Kidney epithelial cell (primary cell): ENCODE measurements at regions not wholly inside any gene's neighbourhood (a gene's known extent, or its start where the extent isn't known, plus 50 kb on each side); places are given as distances from the start of the nearest gene placed in this dataset.

Source experiments
- DNase-seq: peaks from one replicate; pipeline ENCODE4 v3.0.0-alpha.2; 2010; ENCODE audit warnings: low read depth
- H3K27me3 ChIP-seq: 2 replicates; pipeline ENCODE4 v1.6.0; 2011; ENCODE audit warnings: low read length; ENCODE audit not compliant: control insufficient read depth, insufficient read depth
- H3K36me3 ChIP-seq: 2 replicates; pipeline ENCODE4 v1.5.1; 2011; ENCODE audit warnings: low read length; ENCODE audit not compliant: control insufficient read depth, insufficient read depth
- H3K4me3 ChIP-seq: 2 replicates; pipeline ENCODE4 v1.5.1; 2011; ENCODE audit warnings: low read depth, mild to moderate bottlenecking, control low read depth, low read length
- TF ChIP-seq, protein P1 (sequence below): IDR thresholded peaks from 2 replicates; pipeline ENCODE4 v1.5.1; 2011; ENCODE audit warnings: mild to moderate bottlenecking, moderate library complexity, low read length, control low read depth, inconsistent platforms; ENCODE audit not compliant: insufficient read depth, poor library complexity, severe bottlenecking

DNA sequence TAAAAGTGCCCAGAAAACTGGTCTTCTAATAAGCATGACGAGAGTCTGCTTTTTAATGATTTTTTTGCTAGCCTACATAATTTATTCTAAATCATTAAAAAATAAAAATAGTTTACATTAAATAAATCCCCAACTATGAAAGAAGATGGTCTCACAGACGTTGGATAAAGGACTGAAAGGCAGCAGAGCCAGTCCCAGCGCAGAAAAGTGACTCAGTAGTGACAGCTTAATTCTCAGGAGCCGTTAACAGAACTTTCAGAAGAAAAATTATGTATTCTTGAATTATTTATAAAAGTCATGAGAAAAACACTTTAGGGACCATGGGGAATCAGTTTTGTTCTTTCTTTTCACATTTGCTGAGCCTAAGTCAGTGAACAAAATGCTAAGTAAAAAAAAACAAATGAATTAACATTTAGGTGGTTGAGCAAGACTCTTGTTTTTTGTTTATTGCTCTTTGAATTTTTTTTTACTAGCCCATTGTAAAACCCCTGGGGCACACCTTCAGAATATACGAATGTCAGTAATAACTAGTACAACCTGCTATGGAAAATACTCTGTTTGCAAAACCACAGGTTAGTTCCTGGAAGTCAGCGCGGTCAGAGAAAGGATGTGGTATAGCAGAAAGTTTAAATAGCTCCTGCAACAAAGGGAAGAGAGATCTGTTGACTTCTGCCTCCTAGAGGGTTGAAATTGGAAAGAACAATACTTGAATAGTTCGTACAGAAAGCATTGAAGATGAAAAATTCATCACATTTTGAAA, 50.4 kb upstream of the CCDC160 start:
- no peaks in the 10 kb centered on the region for H3K27me3 ChIP-seq
- no peak overlapping the region for H3K4me3 ChIP-seq
- no peaks in the 10 kb centered on the region for H3K36me3 ChIP-seq
- TF ChIP-seq, protein P1, sequence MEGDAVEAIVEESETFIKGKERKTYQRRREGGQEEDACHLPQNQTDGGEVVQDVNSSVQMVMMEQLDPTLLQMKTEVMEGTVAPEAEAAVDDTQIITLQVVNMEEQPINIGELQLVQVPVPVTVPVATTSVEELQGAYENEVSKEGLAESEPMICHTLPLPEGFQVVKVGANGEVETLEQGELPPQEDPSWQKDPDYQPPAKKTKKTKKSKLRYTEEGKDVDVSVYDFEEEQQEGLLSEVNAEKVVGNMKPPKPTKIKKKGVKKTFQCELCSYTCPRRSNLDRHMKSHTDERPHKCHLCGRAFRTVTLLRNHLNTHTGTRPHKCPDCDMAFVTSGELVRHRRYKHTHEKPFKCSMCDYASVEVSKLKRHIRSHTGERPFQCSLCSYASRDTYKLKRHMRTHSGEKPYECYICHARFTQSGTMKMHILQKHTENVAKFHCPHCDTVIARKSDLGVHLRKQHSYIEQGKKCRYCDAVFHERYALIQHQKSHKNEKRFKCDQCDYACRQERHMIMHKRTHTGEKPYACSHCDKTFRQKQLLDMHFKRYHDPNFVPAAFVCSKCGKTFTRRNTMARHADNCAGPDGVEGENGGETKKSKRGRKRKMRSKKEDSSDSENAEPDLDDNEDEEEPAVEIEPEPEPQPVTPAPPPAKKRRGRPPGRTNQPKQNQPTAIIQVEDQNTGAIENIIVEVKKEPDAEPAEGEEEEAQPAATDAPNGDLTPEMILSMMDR, result no peak
- no peak for DNase-seq
